ENCODE measurements at regions not wholly inside any gene's neighbourhood (a gene's known extent, or its start where the extent isn't known, plus 50 kb on each side); places are given as distances from the start of the nearest gene placed in this dataset.

DNA sequence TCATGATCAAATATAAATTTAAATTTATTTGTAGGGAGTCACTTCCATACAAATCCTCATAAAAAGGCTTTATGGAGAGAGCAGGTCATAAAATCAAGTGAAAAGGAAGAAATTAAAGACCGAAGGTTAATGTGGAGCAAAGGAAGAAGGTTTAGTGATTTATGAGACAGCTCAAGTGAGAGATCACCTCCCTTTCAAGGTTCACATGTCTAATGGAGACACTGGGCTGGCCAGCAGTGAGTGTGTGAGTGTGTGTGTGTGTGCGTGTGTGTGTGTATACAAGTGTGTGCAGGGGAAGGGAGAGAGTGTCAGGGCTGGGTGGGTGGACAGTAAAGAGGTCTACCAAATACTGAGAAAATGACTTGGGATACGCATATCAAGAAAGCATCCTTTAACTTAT, 251.2 kb downstream of the FAT3 start:
- TF ChIP-seq POLR2A (IDR thresholded peaks at IDR 0.05; ENCODE audit: low read length), result no peak
- no peak for TF ChIP-seq CTCF (IDR thresholded peaks at IDR 0.05)
- TF ChIP-seq CBX8 (IDR thresholded peaks at IDR 0.05), result no peak
